ENCODE measurements at regions not wholly inside any gene's neighbourhood (a gene's known extent, or its start where the extent isn't known, plus 50 kb on each side); places are given as distances from the start of the nearest gene placed in this dataset.

DNA sequence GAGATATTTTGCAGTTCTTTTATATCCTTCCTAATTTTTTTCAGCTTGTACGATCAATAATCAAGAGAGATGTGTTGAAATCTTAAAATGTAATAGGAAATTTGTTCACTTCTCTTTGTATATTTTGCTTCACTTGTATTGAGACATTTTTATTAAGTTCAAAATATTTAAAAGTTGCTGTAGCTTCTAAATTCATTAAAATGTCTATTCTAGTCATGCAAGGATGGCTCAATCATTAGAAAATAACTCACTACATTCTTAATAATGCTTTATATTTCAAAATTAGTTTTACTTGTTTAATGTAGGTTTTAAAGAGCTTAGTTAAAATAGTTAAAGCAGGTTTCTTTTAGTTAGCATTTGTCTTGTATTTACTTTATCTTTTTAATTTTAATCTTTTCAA lies 308.4 kb downstream of the CYRIA start:
- Mint-ChIP-seq H3K9me3 (ENCODE audit: unreplicated experiment) (peaks cover 3% of the 10 kb centered on the region), H3K36me3 (ENCODE audit: unreplicated experiment) (no peaks in the 10 kb centered on the region), H3K27me3 (ENCODE audit: unreplicated experiment) (peaks cover 3% of the 10 kb centered on the region), H3K4me1 (ENCODE audit: low read depth, unreplicated experiment) (no peaks in the 10 kb centered on the region), H3K4me3 (ENCODE audit: unreplicated experiment) (no peak overlapping the region), H3K27ac (ENCODE audit: unreplicated experiment) (no peak overlapping the region)
- TF ChIP-seq, protein P1, sequence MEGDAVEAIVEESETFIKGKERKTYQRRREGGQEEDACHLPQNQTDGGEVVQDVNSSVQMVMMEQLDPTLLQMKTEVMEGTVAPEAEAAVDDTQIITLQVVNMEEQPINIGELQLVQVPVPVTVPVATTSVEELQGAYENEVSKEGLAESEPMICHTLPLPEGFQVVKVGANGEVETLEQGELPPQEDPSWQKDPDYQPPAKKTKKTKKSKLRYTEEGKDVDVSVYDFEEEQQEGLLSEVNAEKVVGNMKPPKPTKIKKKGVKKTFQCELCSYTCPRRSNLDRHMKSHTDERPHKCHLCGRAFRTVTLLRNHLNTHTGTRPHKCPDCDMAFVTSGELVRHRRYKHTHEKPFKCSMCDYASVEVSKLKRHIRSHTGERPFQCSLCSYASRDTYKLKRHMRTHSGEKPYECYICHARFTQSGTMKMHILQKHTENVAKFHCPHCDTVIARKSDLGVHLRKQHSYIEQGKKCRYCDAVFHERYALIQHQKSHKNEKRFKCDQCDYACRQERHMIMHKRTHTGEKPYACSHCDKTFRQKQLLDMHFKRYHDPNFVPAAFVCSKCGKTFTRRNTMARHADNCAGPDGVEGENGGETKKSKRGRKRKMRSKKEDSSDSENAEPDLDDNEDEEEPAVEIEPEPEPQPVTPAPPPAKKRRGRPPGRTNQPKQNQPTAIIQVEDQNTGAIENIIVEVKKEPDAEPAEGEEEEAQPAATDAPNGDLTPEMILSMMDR (IDR thresholded peaks at IDR 0.05; ENCODE audit: partially characterized antibody, unreplicated experiment) = no peak
- DNase-seq = no peak

DNA sequence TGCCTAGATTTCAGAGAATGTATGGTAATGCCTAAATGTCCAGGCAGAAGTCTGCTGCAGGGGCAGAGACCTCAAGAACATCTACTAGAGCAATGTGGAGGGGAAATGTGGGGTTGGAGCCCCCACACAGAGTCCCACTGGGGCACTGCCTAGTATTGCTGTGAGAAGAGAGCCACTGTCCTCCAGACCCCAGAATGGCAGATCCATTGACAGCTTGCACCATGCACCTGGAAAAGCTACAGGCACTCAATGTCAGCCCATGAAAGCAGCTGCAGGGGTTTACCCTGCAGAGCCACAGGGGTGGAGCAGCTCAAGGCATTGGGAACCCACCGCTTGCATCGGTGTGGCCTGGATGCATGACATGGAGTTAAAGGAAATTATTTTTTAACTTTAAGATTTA lies 314.1 kb downstream of the CYRIA start:
- peaks cover 8% of the 10 kb centered on the region for H3K36me3 Mint-ChIP-seq (ENCODE audit: unreplicated experiment)
- no peaks in the 10 kb centered on the region for H3K27me3 Mint-ChIP-seq (ENCODE audit: unreplicated experiment)
- H3K9me3 Mint-ChIP-seq (ENCODE audit: unreplicated experiment) = peaks cover 6% of the 10 kb centered on the region
- no peak for DNase-seq
- H3K27ac Mint-ChIP-seq (ENCODE audit: unreplicated experiment) = no peak overlapping the region
- no peak overlapping the region for H3K4me3 Mint-ChIP-seq (ENCODE audit: unreplicated experiment)
- TF ChIP-seq, protein P1 (IDR thresholded peaks at IDR 0.05; ENCODE audit: partially characterized antibody, unreplicated experiment) = no peak
- no peaks in the 10 kb centered on the region for H3K4me1 Mint-ChIP-seq (ENCODE audit: low read depth, unreplicated experiment)

DNA sequence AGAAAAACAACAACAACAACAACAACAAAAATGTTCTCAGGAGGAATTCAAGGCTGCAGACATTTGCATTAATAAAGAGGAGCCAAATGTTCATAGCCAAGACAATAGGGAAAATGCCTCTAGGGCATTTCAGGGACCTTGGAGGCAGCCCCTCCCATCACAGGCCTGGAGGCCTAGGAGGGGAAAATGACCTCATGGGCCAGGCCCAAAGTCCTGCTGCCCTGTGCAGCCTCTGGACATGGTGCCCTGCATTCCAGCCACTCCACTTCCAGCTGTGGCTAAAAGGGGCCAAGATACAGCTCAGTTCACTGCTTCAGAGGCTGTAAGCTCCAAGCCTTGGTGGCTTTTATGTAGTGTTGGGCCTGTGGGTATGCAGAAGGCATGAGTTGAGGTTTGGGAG lies 314.5 kb downstream of the CYRIA start:
- Mint-ChIP-seq H3K9me3 (ENCODE audit: unreplicated experiment) (peaks cover 6% of the 10 kb centered on the region), H3K27ac (ENCODE audit: unreplicated experiment) (no peak overlapping the region), H3K4me1 (ENCODE audit: low read depth, unreplicated experiment) (no peaks in the 10 kb centered on the region), H3K27me3 (ENCODE audit: unreplicated experiment) (no peaks in the 10 kb centered on the region), H3K4me3 (ENCODE audit: unreplicated experiment) (no peak overlapping the region), H3K36me3 (ENCODE audit: unreplicated experiment) (peaks cover 8% of the 10 kb centered on the region)
- TF ChIP-seq, protein P1 (IDR thresholded peaks at IDR 0.05; ENCODE audit: partially characterized antibody, unreplicated experiment) = no peak
- no peak for DNase-seq

DNA sequence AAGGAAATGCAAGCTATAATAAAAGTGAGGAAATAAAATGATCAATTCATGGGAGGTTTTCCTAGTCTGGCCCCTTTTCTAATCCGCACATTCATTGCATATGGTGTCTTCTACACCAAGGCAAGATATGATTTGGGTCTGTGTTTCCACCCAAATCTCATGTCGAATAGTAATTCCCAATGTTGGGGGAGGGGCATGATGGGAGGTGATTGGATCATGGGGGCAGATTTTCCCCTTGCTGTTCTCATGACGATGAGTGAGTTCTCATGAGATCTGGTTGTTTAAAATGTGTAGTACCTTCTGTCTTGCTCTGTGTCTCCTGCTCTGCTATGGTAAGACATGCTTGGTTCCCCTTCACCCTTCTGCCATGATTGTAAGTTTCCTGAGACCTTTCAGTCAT lies 315.4 kb downstream of the CYRIA start:
- Mint-ChIP-seq H3K4me1 (ENCODE audit: low read depth, unreplicated experiment) (no peaks in the 10 kb centered on the region), H3K9me3 (ENCODE audit: unreplicated experiment) (peaks cover 6% of the 10 kb centered on the region), H3K27me3 (ENCODE audit: unreplicated experiment) (no peaks in the 10 kb centered on the region), H3K36me3 (ENCODE audit: unreplicated experiment) (peaks cover 8% of the 10 kb centered on the region), H3K27ac (ENCODE audit: unreplicated experiment) (no peak overlapping the region), H3K4me3 (ENCODE audit: unreplicated experiment) (no peak overlapping the region)
- no peak for DNase-seq
- TF ChIP-seq, protein P1 (IDR thresholded peaks at IDR 0.05; ENCODE audit: partially characterized antibody, unreplicated experiment) = no peak

DNA sequence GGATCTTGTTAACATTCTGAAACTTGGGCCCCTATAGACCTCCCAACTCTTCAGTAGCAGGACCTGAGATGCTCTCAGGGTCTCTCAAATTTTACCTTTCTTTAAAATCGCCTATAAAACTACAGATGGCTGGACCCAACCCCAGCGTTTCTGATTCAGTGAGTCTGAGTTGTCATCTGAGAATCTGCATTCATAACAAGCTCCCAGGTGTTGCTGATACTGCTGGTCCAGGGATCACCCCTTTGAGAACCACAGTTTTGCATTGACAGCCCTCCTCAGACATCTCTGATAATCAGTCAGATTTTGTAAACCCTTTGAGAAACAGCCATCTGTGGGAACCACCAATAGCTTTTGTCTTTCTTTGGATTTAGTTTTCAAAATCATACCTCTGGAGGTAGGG lies 315.8 kb downstream of the CYRIA start:
- Mint-ChIP-seq H3K4me3 (ENCODE audit: unreplicated experiment) (no peak overlapping the region), H3K27ac (ENCODE audit: unreplicated experiment) (no peak overlapping the region)

More for the DNA sequence above, 315.8 kb downstream of the CYRIA start:
- TF ChIP-seq, protein P1 (IDR thresholded peaks at IDR 0.05; ENCODE audit: partially characterized antibody, unreplicated experiment) = no peak
- Mint-ChIP-seq H3K27me3 (ENCODE audit: unreplicated experiment) (no peaks in the 10 kb centered on the region), H3K36me3 (ENCODE audit: unreplicated experiment) (peaks cover 8% of the 10 kb centered on the region), H3K4me1 (ENCODE audit: low read depth, unreplicated experiment) (no peaks in the 10 kb centered on the region), H3K9me3 (ENCODE audit: unreplicated experiment) (peaks cover 6% of the 10 kb centered on the region)
- DNase-seq = no peak
